Fibroblast of upper back skin (primary cell): ENCODE measurements at regions not wholly inside any gene's neighbourhood (a gene's known extent, or its start where the extent isn't known, plus 50 kb on each side); places are given as distances from the start of the nearest gene placed in this dataset.

Source experiments
- DNase-seq: peaks from one replicate; pipeline ENCODE4 v3.0.0-alpha.2; 2013

- no peak for DNase-seq
These were observed 62.2 kb upstream of the BAIAP2L1 start for GRCh38 chr7:98462911-98463633.

GRCh38 chr7:98460902-98461301 lies 60.0 kb upstream of the BAIAP2L1 start:
- DNase-seq: no peak

- no peak for DNase-seq
These were observed 58.6 kb upstream of the BAIAP2L1 start for GRCh38 chr7:98459529-98459928.

- DNase-seq: no peak
These were observed 57.4 kb upstream of the BAIAP2L1 start for GRCh38 chr7:98458090-98458875.

GRCh38 chr7:98456866-98457265 lies 56.0 kb upstream of the BAIAP2L1 start:
- no peak for DNase-seq

- DNase-seq: no peak
These were observed 51.9 kb upstream of the BAIAP2L1 start for GRCh38 chr7:98452791-98453190.
